WERI-Rb-1 (cell line): ENCODE measurements at regions not wholly inside any gene's neighbourhood (a gene's known extent, or its start where the extent isn't known, plus 50 kb on each side); places are given as distances from the start of the nearest gene placed in this dataset.

Source experiments
- DNase-seq: peaks from one replicate; pipeline ENCODE4 v3.0.0-alpha.2; 2020
- H3K27ac ChIP-seq: fragments of 250-450 bp; sonication (Bioruptor Pico); 2 replicates; pipeline ENCODE4 v1.5.1; 2020; ENCODE audit warnings: mild to moderate bottlenecking, moderate library complexity
- H3K27me3 ChIP-seq: fragments of 250-450 bp; sonication (Bioruptor Pico); 2 replicates; pipeline ENCODE4 v1.5.1; 2021; ENCODE audit warnings: mild to moderate bottlenecking, low read depth, moderate library complexity; ENCODE audit not compliant: insufficient read depth, severe bottlenecking
- H3K36me3 ChIP-seq: fragments of 250-450 bp; sonication (Bioruptor Pico); 2 replicates; pipeline ENCODE4 v1.5.1; 2020; ENCODE audit warnings: mild to moderate bottlenecking, moderate library complexity
- H3K4me3 ChIP-seq: 2 replicates; pipeline ENCODE4 v1.5.1; 2011; ENCODE audit warnings: low read depth, mild to moderate bottlenecking, control low read depth, low read length
- H3K9me3 ChIP-seq: fragments of 250-450 bp; sonication (Bioruptor Pico); 2 replicates; pipeline ENCODE4 v1.5.1; 2021; ENCODE audit warnings: mild to moderate bottlenecking, moderate library complexity; ENCODE audit not compliant: severe bottlenecking
- TF ChIP-seq, protein P1 (sequence below): IDR thresholded peaks from 2 replicates; pipeline ENCODE4 v1.5.1; 2011; ENCODE audit warnings: low read depth, mild to moderate bottlenecking, control low read depth, inconsistent platforms, low read length

DNA sequence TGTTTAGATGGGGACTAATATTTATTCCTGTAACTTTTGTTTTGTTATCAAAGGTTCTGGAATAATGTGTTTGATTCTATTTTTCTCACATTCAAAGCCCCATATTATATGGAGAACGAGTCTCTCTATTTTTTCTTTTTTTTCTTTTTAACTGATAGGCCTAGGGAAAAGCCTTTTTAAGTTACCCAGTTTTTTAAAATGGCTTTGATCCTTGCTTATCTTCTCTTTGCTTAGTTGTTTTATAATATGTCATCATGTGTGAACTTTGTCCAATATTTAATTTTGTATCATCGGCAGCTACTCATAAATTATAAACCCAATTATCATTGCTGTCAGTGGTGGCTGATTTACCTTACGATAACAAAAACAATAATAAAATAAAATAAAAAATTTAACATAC lies 610.3 kb upstream of the BCHE start:
- no peak for DNase-seq
- TF ChIP-seq, protein P1, sequence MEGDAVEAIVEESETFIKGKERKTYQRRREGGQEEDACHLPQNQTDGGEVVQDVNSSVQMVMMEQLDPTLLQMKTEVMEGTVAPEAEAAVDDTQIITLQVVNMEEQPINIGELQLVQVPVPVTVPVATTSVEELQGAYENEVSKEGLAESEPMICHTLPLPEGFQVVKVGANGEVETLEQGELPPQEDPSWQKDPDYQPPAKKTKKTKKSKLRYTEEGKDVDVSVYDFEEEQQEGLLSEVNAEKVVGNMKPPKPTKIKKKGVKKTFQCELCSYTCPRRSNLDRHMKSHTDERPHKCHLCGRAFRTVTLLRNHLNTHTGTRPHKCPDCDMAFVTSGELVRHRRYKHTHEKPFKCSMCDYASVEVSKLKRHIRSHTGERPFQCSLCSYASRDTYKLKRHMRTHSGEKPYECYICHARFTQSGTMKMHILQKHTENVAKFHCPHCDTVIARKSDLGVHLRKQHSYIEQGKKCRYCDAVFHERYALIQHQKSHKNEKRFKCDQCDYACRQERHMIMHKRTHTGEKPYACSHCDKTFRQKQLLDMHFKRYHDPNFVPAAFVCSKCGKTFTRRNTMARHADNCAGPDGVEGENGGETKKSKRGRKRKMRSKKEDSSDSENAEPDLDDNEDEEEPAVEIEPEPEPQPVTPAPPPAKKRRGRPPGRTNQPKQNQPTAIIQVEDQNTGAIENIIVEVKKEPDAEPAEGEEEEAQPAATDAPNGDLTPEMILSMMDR = no peak
- H3K9me3 ChIP-seq = no peaks in the 10 kb centered on the region

DNA sequence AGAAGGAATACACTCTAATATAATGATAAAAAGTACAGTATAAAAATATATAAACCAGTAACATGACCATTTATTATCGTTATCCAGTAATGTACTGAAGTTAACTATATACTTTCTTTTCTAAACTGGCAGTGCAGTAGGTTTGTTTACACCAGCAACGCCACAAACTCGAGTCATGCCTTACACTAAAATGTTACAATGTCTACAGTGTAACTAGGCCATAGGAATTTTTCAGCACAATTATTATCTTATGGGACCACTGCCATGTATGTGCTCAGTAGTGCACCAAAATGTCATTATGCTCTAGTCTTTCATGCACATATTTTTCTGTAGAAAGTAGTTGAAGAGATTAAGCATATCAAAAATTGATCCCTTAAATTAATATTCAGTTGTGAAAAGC lies 609.8 kb upstream of the BCHE start:
- no peak overlapping the region for H3K4me3 ChIP-seq
- H3K9me3 ChIP-seq = no peaks in the 10 kb centered on the region
- TF ChIP-seq, protein P1 = no peak
- no peaks in the 10 kb centered on the region for H3K36me3 ChIP-seq
- no peak overlapping the region for H3K27ac ChIP-seq
- H3K27me3 ChIP-seq = no peaks in the 10 kb centered on the region
- DNase-seq = no peak

More for the DNA sequence above, 610.3 kb upstream of the BCHE start:
- H3K36me3 ChIP-seq = no peaks in the 10 kb centered on the region
- H3K27me3 ChIP-seq = no peaks in the 10 kb centered on the region
- H3K27ac ChIP-seq = no peak overlapping the region
- no peak overlapping the region for H3K4me3 ChIP-seq

DNA sequence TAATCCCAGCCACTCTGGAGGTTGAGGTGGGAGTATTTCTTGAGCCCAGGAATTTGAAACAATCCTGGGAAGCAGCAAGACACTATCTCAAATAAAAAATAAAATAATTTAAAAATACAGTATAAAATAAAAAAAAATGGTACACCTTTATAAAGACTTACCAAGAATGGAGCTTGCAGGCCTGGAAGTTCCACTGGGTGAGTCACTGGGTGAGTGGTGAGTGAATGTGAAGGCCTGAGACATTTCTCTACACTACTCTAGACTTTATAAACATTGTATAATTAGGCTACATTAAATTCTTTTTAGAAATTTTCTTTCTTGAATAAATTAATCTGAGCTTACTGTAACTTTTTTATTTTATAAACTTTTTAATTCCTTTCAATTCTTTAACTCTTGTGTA lies 609.1 kb upstream of the BCHE start:
- TF ChIP-seq, protein P1 = no peak
- no peak overlapping the region for H3K4me3 ChIP-seq
- H3K9me3 ChIP-seq = no peaks in the 10 kb centered on the region
- no peak overlapping the region for H3K27ac ChIP-seq
- H3K36me3 ChIP-seq = no peaks in the 10 kb centered on the region
- DNase-seq = no peak
- H3K27me3 ChIP-seq = no peaks in the 10 kb centered on the region

DNA sequence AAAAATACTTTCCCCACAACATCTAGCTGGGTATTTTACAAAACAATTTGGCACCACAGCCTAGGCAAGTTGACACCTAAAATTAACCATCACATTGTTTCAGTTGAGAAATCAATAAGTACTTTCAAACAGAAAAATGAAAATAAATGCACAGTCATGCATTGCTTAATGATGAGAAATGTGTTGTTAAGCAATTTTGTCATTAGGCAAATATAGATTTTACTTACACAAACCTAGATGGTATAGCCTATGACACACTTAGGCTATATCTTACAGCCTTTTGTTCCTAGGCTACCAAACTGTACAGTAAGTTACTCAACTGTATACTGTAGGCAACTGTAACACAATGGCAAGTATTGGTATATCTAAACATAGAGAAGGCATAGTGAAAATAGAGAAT lies 608.6 kb upstream of the BCHE start:
- H3K4me3 ChIP-seq = no peak overlapping the region
- H3K27me3 ChIP-seq = no peaks in the 10 kb centered on the region
- TF ChIP-seq, protein P1 = no peak
- no peaks in the 10 kb centered on the region for H3K9me3 ChIP-seq
- H3K36me3 ChIP-seq = no peaks in the 10 kb centered on the region
- no peak for DNase-seq
- H3K27ac ChIP-seq = no peak overlapping the region

DNA sequence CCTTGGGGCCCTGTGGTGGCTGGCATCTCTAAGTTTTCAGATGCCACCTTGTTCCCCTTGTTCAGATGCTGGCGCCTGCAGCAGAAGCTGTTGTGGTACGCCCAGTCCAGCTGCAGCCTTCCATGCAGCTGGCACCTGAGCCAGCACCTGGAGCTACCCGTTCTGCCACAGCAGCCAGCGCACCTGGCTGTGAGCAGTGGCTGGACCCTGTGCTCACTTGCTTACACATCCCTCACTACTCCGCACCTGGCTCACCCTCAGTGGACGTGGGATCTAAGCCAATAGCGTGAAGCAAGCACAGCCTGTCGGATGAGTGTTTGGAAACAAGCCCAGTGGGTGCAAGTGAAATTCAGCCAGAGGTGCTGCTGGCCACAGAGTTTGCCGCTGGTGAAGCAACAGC lies 607.5 kb upstream of the BCHE start:
- TF ChIP-seq, protein P1 = no peak
- H3K4me3 ChIP-seq = no peak overlapping the region
- H3K36me3 ChIP-seq = no peaks in the 10 kb centered on the region
- H3K27me3 ChIP-seq = no peaks in the 10 kb centered on the region
- H3K27ac ChIP-seq = no peak overlapping the region
- no peaks in the 10 kb centered on the region for H3K9me3 ChIP-seq
- no peak for DNase-seq

DNA sequence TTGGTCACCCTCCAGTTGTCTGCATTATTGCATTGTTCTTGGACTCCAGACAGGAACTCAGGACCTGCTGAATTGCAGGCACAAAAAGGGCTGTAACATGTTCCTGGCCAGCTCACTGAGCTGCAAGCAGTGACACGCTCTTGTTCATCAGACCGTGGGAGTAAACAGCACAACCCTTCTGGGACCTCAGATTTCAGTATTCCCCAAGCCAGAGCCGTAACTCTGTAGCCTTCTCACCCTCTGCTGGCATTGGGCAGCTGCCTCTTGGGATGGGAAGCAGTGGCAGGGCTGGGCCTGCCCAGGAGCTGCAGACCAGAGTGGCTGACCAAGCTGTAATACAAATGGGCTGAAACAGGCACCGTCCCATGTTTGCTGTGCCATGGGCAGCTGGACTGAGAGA lies 607.1 kb upstream of the BCHE start:
- Histone ChIP-seq H3K9me3 (no peaks in the 10 kb centered on the region), H3K4me3 (no peak overlapping the region), H3K27me3 (no peaks in the 10 kb centered on the region), H3K27ac (no peak overlapping the region), H3K36me3 (no peaks in the 10 kb centered on the region)
- TF ChIP-seq, protein P1 = no peak
- no peak for DNase-seq
